Subcutaneous abdominal adipose tissue (tissue), 5 donors: ENCODE measurements at regions not wholly inside any gene's neighbourhood (a gene's known extent, or its start where the extent isn't known, plus 50 kb on each side); places are given as distances from the start of the nearest gene placed in this dataset.

Experiments used
- H3K27ac ChIP-seq: one replicate; pipeline ENCODE4 v1.7.0; 2013; ENCODE audit warnings: low read depth, mild to moderate bottlenecking, inconsistent platforms, low read length, moderate library complexity
- H3K27me3 ChIP-seq, 5 donors: one replicate each; pipeline ENCODE4 v1.7.0; 2013; ENCODE audit warnings: low read length in 5 of 5, inconsistent platforms in 1 of 5; ENCODE audit not compliant: control insufficient read depth in 5 of 5, insufficient read depth in 4 of 5
- H3K36me3 ChIP-seq, 5 donors: one replicate each; pipeline ENCODE4 v1.7.0; 2013; ENCODE audit warnings: low read length in 5 of 5; ENCODE audit not compliant: control insufficient read depth in 5 of 5, insufficient read depth in 5 of 5
- H3K4me1 ChIP-seq, 5 donors: one replicate each; pipeline ENCODE4 v1.7.0; 2013; ENCODE audit warnings: low read length in 5 of 5, mild to moderate bottlenecking in 3 of 5, moderate library complexity in 1 of 5; ENCODE audit not compliant: control insufficient read depth in 5 of 5, insufficient read depth in 5 of 5
- H3K4me3 ChIP-seq, 5 donors: one replicate each; pipeline ENCODE4 v1.7.0; 2013; ENCODE audit warnings: low read length in 5 of 5, low read depth in 1 of 5
- H3K9ac ChIP-seq, 5 donors: one replicate each; pipeline ENCODE4 v1.7.0; 2013; ENCODE audit warnings: low read length in 5 of 5, mild to moderate bottlenecking in 4 of 5, moderate library complexity in 3 of 5
- H3K9me3 ChIP-seq, 5 donors: one replicate each; pipeline ENCODE4 v1.7.0; 2013; ENCODE audit warnings: low read length in 5 of 5; ENCODE audit not compliant: control insufficient read depth in 5 of 5
- donor health status: healthy.
- donor health status: healthy.
- donor health status: healthy.
- donor health status: healthy.
- donor health status: healthy.

DNA sequence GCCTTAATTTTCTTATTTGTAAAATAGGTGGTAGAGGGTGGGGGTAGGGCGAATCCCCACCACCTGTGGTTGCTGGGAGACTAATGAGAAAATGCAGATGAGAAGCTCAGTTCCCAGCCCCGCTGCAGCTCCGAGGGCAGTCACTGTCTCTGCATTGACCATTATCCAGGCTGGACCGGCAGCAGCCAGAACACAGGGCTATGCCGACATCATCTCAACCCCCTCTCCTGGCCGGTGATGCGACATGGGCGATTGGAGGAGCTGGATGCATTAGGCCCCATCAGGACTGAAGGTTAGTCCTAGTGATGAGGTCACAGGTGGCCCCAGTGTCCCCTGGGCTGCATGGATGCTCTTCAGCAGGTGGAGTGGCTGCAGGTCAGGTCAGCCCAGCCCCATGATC lies 412.4 kb downstream of the CTTN start:
- Histone ChIP-seq H3K27me3 (peaks cover 0 to 5% (median 2%) of the 10 kb centered on the region in 5 donors), H3K4me3 (no peak overlapping the region), H3K4me1 (peaks cover 0 to 8% (median 0%) of the 10 kb centered on the region in 5 donors), H3K9me3 (no peaks in the 10 kb centered on the region), H3K27ac (no peak overlapping the region), H3K9ac (no peak overlapping the region), H3K36me3 (peaks cover 0 to 3% (median 0%) of the 10 kb centered on the region in 5 donors)

DNA sequence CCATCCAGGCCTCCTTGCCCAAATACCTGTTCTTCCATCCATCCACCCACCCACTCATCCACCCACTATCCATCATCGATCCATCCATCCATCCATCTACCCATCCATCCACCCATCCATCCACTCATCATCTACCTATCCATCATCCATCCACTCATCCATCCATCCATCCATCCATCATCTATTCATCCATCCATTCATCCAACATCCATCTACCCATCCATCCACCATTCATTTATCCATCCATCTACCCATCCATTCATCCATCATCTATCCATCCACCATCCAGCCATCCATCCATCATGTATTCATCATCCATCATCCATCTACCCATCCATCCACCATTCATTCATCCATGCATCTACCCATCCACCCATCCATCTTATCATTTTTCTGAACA lies 413.2 kb downstream of the CTTN start:
- Histone ChIP-seq H3K9ac (no peak overlapping the region), H3K36me3 (peaks cover 0 to 3% (median 0%) of the 10 kb centered on the region in 5 donors), H3K4me1 (peaks cover 0 to 16% (median 3%) of the 10 kb centered on the region in 5 donors), H3K27ac (no peak overlapping the region), H3K4me3 (no peak overlapping the region), H3K27me3 (peaks cover 0 to 5% (median 0%) of the 10 kb centered on the region in 5 donors), H3K9me3 (no peaks in the 10 kb centered on the region)

DNA sequence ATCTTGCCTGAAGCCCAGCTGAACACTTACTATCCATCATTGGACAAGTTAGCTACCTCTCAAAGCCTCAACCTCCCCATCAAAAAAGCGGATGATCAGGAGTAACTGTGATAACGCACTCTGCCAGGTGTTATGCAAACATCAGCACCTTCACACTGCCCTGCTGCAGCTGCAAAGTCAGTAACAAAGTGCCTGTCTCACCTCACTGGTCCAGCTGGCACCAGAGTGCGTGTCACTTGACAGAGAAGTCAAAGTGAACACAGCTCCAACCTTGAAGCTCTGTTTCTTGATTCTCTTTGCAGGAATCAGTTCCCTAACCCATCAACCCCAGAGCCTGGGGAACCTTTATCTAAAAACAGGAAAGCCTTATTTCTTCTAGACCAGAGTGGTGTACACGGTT lies 413.6 kb downstream of the CTTN start:
- Histone ChIP-seq H3K4me1 (peaks cover 0 to 20% (median 7%) of the 10 kb centered on the region in 5 donors), H3K27me3 (peaks cover 0 to 6% (median 1%) of the 10 kb centered on the region in 5 donors), H3K36me3 (peaks cover 0 to 3% (median 0%) of the 10 kb centered on the region in 5 donors)

DNA sequence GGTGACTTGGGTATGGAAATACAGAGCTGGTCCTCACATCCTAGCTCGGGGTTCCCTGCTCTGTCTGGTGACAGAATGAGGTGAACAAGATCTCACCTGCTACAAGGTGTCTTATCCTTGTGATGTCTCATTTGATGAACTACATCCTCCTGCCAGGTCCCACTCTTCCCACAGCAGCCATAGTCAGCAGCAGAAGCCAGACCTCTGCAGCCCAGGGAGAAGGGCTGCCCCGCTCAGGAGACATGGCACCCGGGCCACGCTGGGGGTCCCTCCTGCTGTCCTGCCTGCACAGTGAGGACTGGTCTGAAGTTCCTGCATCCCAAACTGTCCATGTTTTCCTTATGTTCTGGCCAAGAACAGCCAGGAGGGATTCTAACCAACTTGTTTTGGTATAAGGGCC lies 414.1 kb downstream of the CTTN start:
- Histone ChIP-seq H3K9me3 (no peaks in the 10 kb centered on the region), H3K36me3 (peaks cover 0 to 3% (median 0%) of the 10 kb centered on the region in 5 donors), H3K9ac (no peak overlapping the region), H3K4me3 (no peak overlapping the region), H3K4me1 (peaks cover 0 to 26% (median 8%) of the 10 kb centered on the region in 5 donors), H3K27ac (no peak overlapping the region), H3K27me3 (peaks cover 0 to 10% (median 3%) of the 10 kb centered on the region in 5 donors)

More for the DNA sequence above, 413.6 kb downstream of the CTTN start:
- no peaks in the 10 kb centered on the region for H3K9me3 ChIP-seq
- H3K9ac ChIP-seq = no peak overlapping the region
- H3K27ac ChIP-seq = no peak overlapping the region
- no peak overlapping the region for H3K4me3 ChIP-seq

DNA sequence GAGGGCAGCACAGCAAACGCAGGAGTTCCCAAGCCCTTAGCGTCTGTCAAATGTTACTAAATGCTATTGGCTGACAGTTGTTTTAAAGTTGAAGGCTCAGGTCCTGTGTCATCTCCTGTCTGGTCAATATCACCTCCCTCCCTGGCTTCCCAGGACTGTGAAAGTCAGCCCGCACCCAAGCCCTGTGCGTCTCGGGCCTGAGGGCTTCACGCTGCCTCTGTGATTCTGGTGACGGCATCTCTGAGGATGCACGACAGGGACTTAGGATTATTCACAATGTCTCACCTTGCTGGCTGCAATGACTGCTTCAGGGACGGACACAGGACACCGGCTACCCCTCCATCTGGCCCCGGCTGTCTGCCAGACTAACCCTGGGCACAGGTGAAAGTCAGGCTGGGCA lies 415.3 kb downstream of the CTTN start:
- Histone ChIP-seq H3K9me3 (no peaks in the 10 kb centered on the region), H3K4me1 (peaks cover 0 to 36% (median 12%) of the 10 kb centered on the region in 5 donors), H3K36me3 (peaks cover 0 to 3% (median 0%) of the 10 kb centered on the region in 5 donors), H3K4me3 (no peak overlapping the region), H3K27ac (no peak overlapping the region), H3K9ac (no peak overlapping the region), H3K27me3 (peaks cover 0 to 10% (median 7%) of the 10 kb centered on the region in 5 donors)

DNA sequence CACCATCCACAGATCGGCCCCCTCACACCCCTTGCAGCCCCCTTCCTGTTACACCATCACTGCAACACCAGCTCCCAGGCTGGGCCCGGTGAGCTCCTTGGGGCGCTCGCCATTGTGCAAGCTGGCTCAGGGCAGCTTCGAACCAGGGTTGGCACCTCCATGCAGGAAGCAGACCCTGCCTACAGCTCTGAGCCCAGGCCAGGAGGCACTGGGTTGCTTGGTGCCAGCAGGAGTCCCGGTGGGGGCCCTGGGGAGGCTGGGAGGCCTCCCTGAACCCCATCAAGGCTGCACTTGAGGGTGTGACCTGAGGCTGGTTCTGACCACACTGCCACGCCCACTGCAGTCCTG lies 417.1 kb downstream of the CTTN start:
- H3K27me3 ChIP-seq = peaks cover 0 to 16% (median 9%) of the 10 kb centered on the region in 5 donors
- no peak overlapping the region for H3K9ac ChIP-seq
- no peak overlapping the region for H3K27ac ChIP-seq
- H3K4me1 ChIP-seq = peaks cover 0 to 52% (median 22%) of the 10 kb centered on the region in 5 donors
- no peaks in the 10 kb centered on the region for H3K9me3 ChIP-seq
- H3K36me3 ChIP-seq = peaks cover 0 to 3% (median 0%) of the 10 kb centered on the region in 5 donors
- no peak overlapping the region for H3K4me3 ChIP-seq

DNA sequence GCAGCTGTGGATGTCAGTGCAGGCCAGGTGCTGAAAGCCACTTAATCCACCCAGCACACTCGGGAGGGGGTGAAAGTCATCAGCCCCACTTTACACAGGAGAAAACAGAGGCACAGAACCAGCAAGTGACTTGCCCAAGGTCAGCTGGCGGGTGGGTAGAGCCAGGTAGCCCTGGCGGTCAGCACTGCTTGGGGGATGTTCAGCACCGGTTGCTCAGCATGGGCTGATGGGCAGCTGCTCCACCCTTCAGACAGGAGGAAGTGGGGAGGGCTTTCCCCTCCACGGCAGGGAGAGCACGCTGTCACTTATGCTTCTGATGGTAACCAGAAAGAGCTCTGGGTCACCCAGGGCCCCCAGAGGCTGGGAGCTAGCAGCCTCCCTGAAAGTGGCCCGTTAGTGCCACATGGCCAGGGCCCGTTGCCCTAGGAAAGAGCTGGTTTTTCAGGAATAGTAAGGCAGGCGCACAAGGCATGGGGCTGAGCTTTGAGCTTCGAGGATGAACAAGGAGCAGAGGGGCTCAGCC lies 417.9 kb downstream of the CTTN start:
- Histone ChIP-seq H3K4me3 (no peak overlapping the region), H3K27me3 (peaks cover 0 to 18% (median 13%) of the 10 kb centered on the region in 5 donors), H3K36me3 (peaks cover 0 to 3% (median 0%) of the 10 kb centered on the region in 5 donors), H3K4me1 (peaks cover 0 to 52% (median 22%) of the 10 kb centered on the region in 5 donors), H3K9me3 (no peaks in the 10 kb centered on the region), H3K27ac (no peak overlapping the region), H3K9ac (no peak overlapping the region)

DNA sequence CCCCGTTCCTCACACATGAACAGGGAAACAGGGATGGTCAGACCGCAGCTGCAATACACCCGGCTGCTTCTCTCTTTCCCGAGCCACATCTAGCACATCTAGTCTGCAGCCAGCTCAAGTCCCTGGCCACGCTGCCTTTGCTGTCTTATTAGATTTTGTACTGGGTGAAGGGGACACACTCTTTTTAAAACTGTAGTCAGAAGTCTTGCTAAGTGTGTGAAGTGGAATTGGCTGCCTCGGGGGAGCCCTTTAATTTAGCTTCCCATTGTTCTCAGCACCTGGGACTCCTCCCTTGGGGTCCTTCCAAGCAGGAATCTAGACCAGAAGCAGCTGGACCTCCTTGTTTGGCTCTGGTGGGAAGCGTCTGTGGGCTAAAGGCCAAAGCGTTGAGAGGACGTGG lies 420.0 kb downstream of the CTTN start:
- Histone ChIP-seq H3K27me3 (peaks cover 0 to 25% (median 23%) of the 10 kb centered on the region in 5 donors), H3K4me1 (peaks cover 0 to 52% (median 22%) of the 10 kb centered on the region in 5 donors), H3K36me3 (no peaks in the 10 kb centered on the region), H3K9me3 (no peaks in the 10 kb centered on the region), H3K4me3 (peak overlapping the region in 1 of 5 donors; percentile 14), H3K27ac (no peak overlapping the region), H3K9ac (no peak overlapping the region)

DNA sequence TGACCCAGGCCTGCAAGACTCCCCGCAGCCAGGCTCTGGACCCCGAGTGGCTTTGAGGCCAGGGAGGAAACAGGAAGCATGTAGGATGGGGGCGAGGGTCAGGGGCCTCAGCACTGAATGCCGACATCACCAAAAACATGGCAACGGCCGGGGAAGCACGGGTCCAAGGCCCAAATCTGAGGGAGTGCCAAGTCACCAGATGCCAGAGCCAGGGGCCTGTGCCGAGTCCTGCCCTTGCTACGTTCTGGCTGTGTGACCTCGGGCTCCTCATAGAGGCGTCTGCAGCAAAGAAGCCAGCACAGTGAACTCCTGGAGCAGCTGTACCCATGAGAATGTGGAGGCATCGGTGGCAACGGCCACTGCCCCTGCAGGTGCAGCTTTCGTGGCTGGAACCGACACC lies 420.7 kb downstream of the CTTN start:
- Histone ChIP-seq H3K27ac (no peak overlapping the region), H3K36me3 (no peaks in the 10 kb centered on the region), H3K9me3 (no peaks in the 10 kb centered on the region), H3K9ac (no peak overlapping the region), H3K4me3 (no peak overlapping the region), H3K4me1 (peaks cover 0 to 52% (median 22%) of the 10 kb centered on the region in 5 donors), H3K27me3 (peaks cover 6 to 31% (median 27%) of the 10 kb centered on the region in 5 donors)

DNA sequence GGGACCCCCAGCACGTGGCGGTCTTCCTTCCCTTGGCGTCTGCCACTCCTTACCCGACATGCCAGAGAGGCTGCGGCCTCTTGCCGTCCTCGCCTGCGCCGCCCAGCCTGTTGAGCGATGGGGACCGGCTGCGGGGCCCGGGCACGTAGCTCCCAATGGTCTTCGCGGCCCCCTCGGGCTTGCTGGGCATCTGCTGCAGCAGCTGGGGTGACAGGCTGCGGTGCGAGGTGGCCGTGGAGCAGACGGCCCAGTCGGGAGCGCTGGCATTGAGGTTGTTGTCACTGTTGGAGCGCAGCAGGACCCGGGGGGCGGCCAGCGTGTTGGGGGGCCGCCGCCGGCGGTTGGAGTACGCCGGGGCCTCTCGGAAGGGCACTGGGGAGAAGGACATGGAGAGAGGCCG lies 422.0 kb downstream of the CTTN start:
- no peak overlapping the region for H3K27ac ChIP-seq
- no peak overlapping the region for H3K9ac ChIP-seq
- H3K4me3 ChIP-seq = no peak overlapping the region
- H3K36me3 ChIP-seq = no peaks in the 10 kb centered on the region
- peaks cover 0 to 54% (median 22%) of the 10 kb centered on the region in 5 donors for H3K4me1 ChIP-seq
- H3K27me3 ChIP-seq = peaks cover 15 to 42% (median 35%) of the 10 kb centered on the region in 5 donors
- no peaks in the 10 kb centered on the region for H3K9me3 ChIP-seq
